GM12878 (cell line): ENCODE measurements at regions not wholly inside any gene's neighbourhood (a gene's known extent, or its start where the extent isn't known, plus 50 kb on each side); places are given as distances from the start of the nearest gene placed in this dataset.

ENCODE experiments used
- ATAC-seq: fragments of 200-7000 bp; cut with Tn5 transposase; 3 replicates; pipeline ENCODE4 v1.9.1; 2020; ENCODE audit warnings: mild to moderate bottlenecking, moderate library complexity
- BruUV-seq: library from RNA; stranded (reverse); fragments of 400-500 nt; replicated peaks from 2 replicates; lab custom pipeline; 2021; lab: Mats Ljungman, UMichigan
- CTCF ChIA-PET: fragments of 300-600 bp; sonication (Branson Sonifier 250); formaldehyde crosslinking; extraction: SDS; loops from one replicate; lab custom pipeline; 2021; ENCODE audit warnings: inconsistent platforms; lab: Yijun Ruan, JAX
- POLR2A ChIA-PET: fragments of 350-600 bp; formaldehyde crosslinking; extraction: SDS; loops from one replicate; lab custom pipeline; 2021; ENCODE audit warnings: inconsistent platforms; lab: Charles Lee
- RAD21 ChIA-PET: fragments of 300-600 bp; sonication (Branson Sonifier 250); formaldehyde crosslinking; loops from one replicate; lab custom pipeline; 2023; ENCODE audit warnings: antibody characterized with exemption; ENCODE audit not compliant: unreplicated experiment; lab: Charles Lee
- SMC1A ChIA-PET: fragments of 300-600 bp; sonication (Branson Sonifier 250); formaldehyde crosslinking; loops from one replicate; lab custom pipeline; 2023; ENCODE audit not compliant: unreplicated experiment, uncharacterized antibody; lab: Charles Lee
- DNase-seq: peaks from one replicate; pipeline ENCODE4 v3.0.0-alpha.2; 2011; ENCODE audit warnings: low read depth, low spot score
- FAIRE-seq: peaks from 3 replicates; lab custom pipeline; 2011; peaks lifted over from hg19 to GRCh38; lab: Jason Lieb, UNC
- H2AFZ ChIP-seq: 2 replicates; pipeline ENCODE4 v1.6.0; 2011; ENCODE audit warnings: low read depth, low read length, control low read depth; ENCODE audit not compliant: control insufficient read depth
- H3K27ac ChIP-seq: 2 replicates; pipeline ENCODE4 v1.5.1; 2011; ENCODE audit warnings: control low read depth; ENCODE audit not compliant: control insufficient read depth, insufficient read depth
- H3K27me3 ChIP-seq, 2 experiments: replicated peaks in 1 of 2; 2 replicates each; pipeline versions ENCODE4 v1.6.0 to v1.6.1; 2011; ENCODE audit warnings: low read length in 1 of 2; ENCODE audit not compliant: control insufficient read depth in 2 of 2, insufficient read depth in 2 of 2
- H3K36me3 ChIP-seq, 2 experiments: 2 replicates each; pipeline ENCODE4 v1.5.1; 2011; ENCODE audit warnings: low read length in 1 of 2; ENCODE audit not compliant: control insufficient read depth in 2 of 2, insufficient read depth in 2 of 2
- H3K4me1 ChIP-seq: 2 replicates; pipeline ENCODE4 v1.6.1; 2011; ENCODE audit warnings: mild to moderate bottlenecking, low read length, moderate library complexity, mixed read lengths; ENCODE audit not compliant: control insufficient read depth, insufficient read depth
- H3K4me2 ChIP-seq: 2 replicates; pipeline ENCODE4 v1.6.0; 2011; ENCODE audit warnings: control low read depth; ENCODE audit not compliant: control insufficient read depth, insufficient read depth
- H3K4me3 ChIP-seq: fragments of 200-600 bp; sonication (generic); 2 replicates; pipeline ENCODE4 v1.5.1; 2016
- H3K79me2 ChIP-seq: 2 replicates; pipeline ENCODE4 v1.6.0; 2011; ENCODE audit warnings: low read length; ENCODE audit not compliant: control insufficient read depth, insufficient read depth
- H3K9ac ChIP-seq: 2 replicates; pipeline ENCODE4 v1.8.0; 2011; ENCODE audit warnings: low read length, control low read depth, mixed read lengths; ENCODE audit not compliant: control insufficient read depth, insufficient read depth
- H3K9me3 ChIP-seq: replicated peaks from 3 replicates; pipeline ENCODE4 v1.5.1; 2011; ENCODE audit warnings: mild to moderate bottlenecking, low read length; ENCODE audit not compliant: control insufficient read depth, insufficient read depth
- H4K20me1 ChIP-seq: 2 replicates; pipeline ENCODE4 v1.6.0; 2011; ENCODE audit not compliant: control insufficient read depth, insufficient read depth
- BACH1 ChIP-seq: fragments of 450-650 bp; IDR thresholded peaks from 2 replicates; pipeline ENCODE4 v1.6.1; 2017; ENCODE audit warnings: mild to moderate bottlenecking, borderline replicate concordance
- CBFB ChIP-seq: IDR thresholded peaks from 2 replicates; pipeline ENCODE4 v1.6.1; 2016; ENCODE audit warnings: antibody characterized with exemption, low read depth
- ELK1 ChIP-seq: IDR thresholded peaks from 2 replicates; pipeline ENCODE4 v1.6.1; 2012; ENCODE audit warnings: low read depth, low read length, improper control_type of control experiment
- FOS ChIP-seq: IDR thresholded peaks from 3 replicates; pipeline ENCODE4 v1.6.1; 2011; ENCODE audit warnings: borderline replicate concordance; ENCODE audit not compliant: insufficient read length; ENCODE audit errors: extremely low read depth
- MTA3 ChIP-seq: IDR thresholded peaks from 2 replicates; pipeline ENCODE4 v1.6.1; 2012; ENCODE audit warnings: low read length, inconsistent platforms, borderline replicate concordance
- MYB ChIP-seq: fragments of 150-350 bp; IDR thresholded peaks from 2 replicates; pipeline ENCODE4 v1.6.1; 2014; ENCODE audit warnings: mild to moderate bottlenecking, low read depth, low read length, borderline replicate concordance
- NFYA ChIP-seq: IDR thresholded peaks from 2 replicates; pipeline ENCODE4 v1.6.1; 2011; ENCODE audit warnings: low read depth, mild to moderate bottlenecking, low read length, improper control_type of control experiment, borderline replicate concordance
- RAD51 ChIP-seq: fragments of 450-650 bp; IDR thresholded peaks from 2 replicates; pipeline ENCODE4 v1.6.1; 2016; ENCODE audit warnings: moderate library complexity, mild to moderate bottlenecking, inconsistent platforms
- RELA ChIP-seq: fragments of 450-650 bp; IDR thresholded peaks from 2 replicates; pipeline ENCODE4 v1.8.0; 2014; ENCODE audit warnings: borderline replicate concordance; ENCODE audit not compliant: partially characterized antibody
- RUNX3 ChIP-seq: IDR thresholded peaks from 2 replicates; pipeline ENCODE4 v1.6.1; 2012; ENCODE audit warnings: low read length, inconsistent platforms
- SREBF1 ChIP-seq: IDR thresholded peaks from 2 replicates; pipeline ENCODE4 v1.6.1; 2012; ENCODE audit warnings: mild to moderate bottlenecking, low read length
- ZBTB40 ChIP-seq: fragments of 450-650 bp; IDR thresholded peaks from 2 replicates; pipeline ENCODE4 v1.6.1; 2016; ENCODE audit warnings: mild to moderate bottlenecking, moderate library complexity, borderline replicate concordance
- ZNF217 ChIP-seq: fragments of 450-650 bp; IDR thresholded peaks from 2 replicates; pipeline ENCODE4 v1.6.1; 2017; ENCODE audit warnings: antibody characterized with exemption, mild to moderate bottlenecking
- ZNF274 ChIP-seq: IDR thresholded peaks from one replicate; pipeline ENCODE4 v1.8.0; 2011; ENCODE audit not compliant: insufficient read length, insufficient read depth
- WGBS: methylation state at CpG from one replicate; pipeline ENCODE4 v1.1.6; 2016; ENCODE audit warnings: low lambda C conversion rate; ENCODE audit not compliant: insufficient replicate concordance, insufficient coverage; ENCODE audit errors: missing lambda C conversion rate; 5-methylcytosine and 5-hydroxymethylcytosine counted together
- in situ Hi-C: fragments of 300-500 bp; cut with MboI; formaldehyde crosslinking; loops from 9 replicates; pipeline ENCODE4 v1.14.3; 2018; ENCODE audit warnings: mixed read lengths
- intact Hi-C: fragments of 100-400 bp; cut with micrococcal nuclease; formaldehyde crosslinking; loops from one replicate; pipeline ENCODE4 v1.14.2; 2022; ENCODE audit not compliant: unreplicated experiment
- TF ChIP-seq, protein P1 (sequence below): fragments of 450-650 bp; IDR thresholded peaks from 2 replicates; pipeline ENCODE4 v1.6.1; 2018; ENCODE audit warnings: borderline replicate concordance, mild to moderate bottlenecking; ENCODE audit not compliant: partially characterized antibody

- H3K9me3 ChIP-seq = no peaks in the 10 kb centered on the region
- DNase-seq (no peak), ATAC-seq (no peak), FAIRE-seq (no peak)
- H3K36me3 ChIP-seq = no peaks in the 10 kb centered on the region
- intact Hi-C loops (no loop called here), in situ Hi-C loops (loop anchor here (25.0 kb wide), 1 partner anchor 230 kb away; no protein-coding TSS in a partner anchor)
- 12% methylated on average over 8 of the region's 8 CpGs for WGBS
- H3K4me3 ChIP-seq = no peak overlapping the region
- H4K20me1 ChIP-seq = no peaks in the 10 kb centered on the region
- CTCF ChIA-PET = no interaction called here
- BruUV-seq = no TSS peak
- no peaks in the 10 kb centered on the region for H3K27me3 ChIP-seq
- no peak overlapping the region for H3K4me2 ChIP-seq
- no peak overlapping the region for H3K9ac ChIP-seq
- H3K27ac ChIP-seq = no peak overlapping the region
- POLR2A ChIA-PET = no interaction called here
- H3K79me2 ChIP-seq = no peaks in the 10 kb centered on the region
- TF ChIP-seq MYB (no peak), ZBTB40 (no peak), ZNF217 (no peak), RELA (no peak), NFYA (no peak), RAD51 (no peak), ZNF274 (no peak), CBFB (no peak), MTA3 (no peak), RUNX3 (no peak), BACH1 (no peak), FOS (no peak), SREBF1 (no peak), ELK1 (no peak)
- TF ChIP-seq, protein P1, sequence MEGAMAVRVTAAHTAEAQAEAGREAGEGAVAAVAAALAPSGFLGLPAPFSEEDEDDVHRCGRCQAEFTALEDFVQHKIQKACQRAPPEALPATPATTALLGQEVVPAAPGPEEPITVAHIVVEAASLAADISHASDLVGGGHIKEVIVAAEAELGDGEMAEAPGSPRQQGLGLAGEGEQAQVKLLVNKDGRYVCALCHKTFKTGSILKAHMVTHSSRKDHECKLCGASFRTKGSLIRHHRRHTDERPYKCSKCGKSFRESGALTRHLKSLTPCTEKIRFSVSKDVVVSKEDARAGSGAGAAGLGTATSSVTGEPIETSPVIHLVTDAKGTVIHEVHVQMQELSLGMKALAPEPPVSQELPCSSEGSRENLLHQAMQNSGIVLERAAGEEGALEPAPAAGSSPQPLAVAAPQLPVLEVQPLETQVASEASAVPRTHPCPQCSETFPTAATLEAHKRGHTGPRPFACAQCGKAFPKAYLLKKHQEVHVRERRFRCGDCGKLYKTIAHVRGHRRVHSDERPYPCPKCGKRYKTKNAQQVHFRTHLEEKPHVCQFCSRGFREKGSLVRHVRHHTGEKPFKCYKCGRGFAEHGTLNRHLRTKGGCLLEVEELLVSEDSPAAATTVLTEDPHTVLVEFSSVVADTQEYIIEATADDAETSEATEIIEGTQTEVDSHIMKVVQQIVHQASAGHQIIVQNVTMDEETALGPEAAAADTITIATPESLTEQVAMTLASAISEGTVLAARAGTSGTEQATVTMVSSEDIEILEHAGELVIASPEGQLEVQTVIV = no peak
- TF ChIP-seq, all 136 proteins: peak for 0
- H2AFZ ChIP-seq = no peak overlapping the region
- ChIA-PET RAD21 (no interaction called here), SMC1A (no interaction called here)
- H3K4me1 ChIP-seq = no peaks in the 10 kb centered on the region
These were observed 62.3 kb downstream of the ADCYAP1 start for GRCh38 chr18:966759-967576.
